Heart right ventricle (tissue), 16 donors: ENCODE measurements at regions not wholly inside any gene's neighbourhood (a gene's known extent, or its start where the extent isn't known, plus 50 kb on each side); places are given as distances from the start of the nearest gene placed in this dataset.

Experiments
- ATAC-seq, 8 donors: fragments of 200-7000 bp; cut with Tn5 transposase; one replicate each; pipeline ENCODE4 v1.9.1; 2020; ENCODE audit warnings: mild to moderate bottlenecking in 8 of 8, moderate library complexity in 8 of 8, moderate number of reproducible peaks in 1 of 8
- DNase-seq, 2 donors: peaks; one replicate each; pipeline ENCODE4 v3.0.0-alpha.2; 2020
- H3K27ac ChIP-seq, 10 donors: fragments of 200-600 bp; sonication (generic) in 2 of 10; one replicate each; pipeline versions ENCODE4 v1.5.0 to v1.8.0; 2020 to 2022; ENCODE audit warnings: mild to moderate bottlenecking in 3 of 10
- H3K27me3 ChIP-seq, 7 donors: fragments of 200-600 bp; one replicate each; pipeline ENCODE4 v1.8.0; 2021 to 2022; ENCODE audit warnings: mild to moderate bottlenecking in 2 of 7
- H3K36me3 ChIP-seq, 9 donors: fragments of 200-600 bp; sonication (generic) in 1 of 9; one replicate each; pipeline versions ENCODE4 v1.5.0 to v1.8.0; 2020 to 2022; ENCODE audit warnings: mild to moderate bottlenecking in 2 of 9
- H3K4me1 ChIP-seq, 9 donors: fragments of 200-600 bp; sonication (generic) in 1 of 9; one replicate each; pipeline versions ENCODE4 v1.5.0 to v1.8.0; 2020 to 2022; ENCODE audit warnings: mild to moderate bottlenecking in 4 of 9
- H3K4me3 ChIP-seq, 10 donors: fragments of 200-600 bp; sonication (generic) in 2 of 10; one replicate each; pipeline versions ENCODE4 v1.5.0 to v1.8.0; 2020 to 2022; ENCODE audit warnings: mild to moderate bottlenecking in 7 of 10, moderate library complexity in 2 of 10
- H3K9me3 ChIP-seq, 11 donors: fragments of 200-600 bp in 10 of 11; sonication (generic) in 2 of 11; one replicate each; pipeline versions ENCODE4 v1.5.0 to v1.8.0; 2013 to 2022; ENCODE audit warnings: mild to moderate bottlenecking in 2 of 11, control low read depth in 1 of 11, moderate library complexity in 1 of 11
- WGBS, 2 donors: extraction: QIAGEN DNeasy Blood & Tissue Kit; methylation state at CpG; one replicate each; pipeline ENCODE4 v1.1.7; 2013; ENCODE audit warnings: inconsistent platforms in 1 of 2; 5-methylcytosine and 5-hydroxymethylcytosine counted together
- intact Hi-C, 10 donors: fragments of 100-400 bp; cut with DNase I; formaldehyde crosslinking; loops; one replicate each; pipeline versions ENCODE4 v1.11.1 to v1.14.2; 2022
- TF ChIP-seq, protein P1 (sequence below), 9 donors: fragments of 200-600 bp; sonication (generic) in 2 of 9; IDR thresholded peaks; one replicate each; pipeline versions ENCODE4 v1.5.0 to v1.8.0; 2021 to 2022; ENCODE audit warnings: antibody characterized with exemption in 9 of 9, mild to moderate bottlenecking in 5 of 9, moderate library complexity in 1 of 9
- donor health status: Arrhythmogenic right ventricular cardiomyopathy.
- donor health status: ischemic (EF 13 %, LVEDD 7.1; RV severe dilation, severe dysfunction).
- donor health status: healthy with polysubstance abuse.
- donor health status: DM: no; HTN: yes; CAD: no.
- donor health status: DM: no; HTN: no; CAD: no.
- donor health status: ischemic (EF 25% LVEDD 6.9; RV normal size, moderate dysfunction).
- donor health status: ischemic (EF 25% LVEDD 5.7; RV mildly dilated, moderate dysfunction).
- donor health status: healthy.
- donor health status: DM: yes; HTN: yes; CAD: no.
- donor health status: Ischemic cardiomyopathy.
- donor health status: ischemic (EF 35%, LVEDD 5.7; RV mildly dilated, moderate dysfunction).
- donor health status: nonischemic (EF 11% LVEDD 7.7; RV severe dilation, severe dysfunction).
- donor health status: DM: yes; HTN: yes; CAD: no.
- donor health status: PGD.
- donor health status: ischemic (EF 29% LVEDD 5.4; RV normal size, mild dysfunction).
- donor health status: nonischemic (EF 23%, LVEDD 6.1; RV moderate dilation, normal function).

DNA sequence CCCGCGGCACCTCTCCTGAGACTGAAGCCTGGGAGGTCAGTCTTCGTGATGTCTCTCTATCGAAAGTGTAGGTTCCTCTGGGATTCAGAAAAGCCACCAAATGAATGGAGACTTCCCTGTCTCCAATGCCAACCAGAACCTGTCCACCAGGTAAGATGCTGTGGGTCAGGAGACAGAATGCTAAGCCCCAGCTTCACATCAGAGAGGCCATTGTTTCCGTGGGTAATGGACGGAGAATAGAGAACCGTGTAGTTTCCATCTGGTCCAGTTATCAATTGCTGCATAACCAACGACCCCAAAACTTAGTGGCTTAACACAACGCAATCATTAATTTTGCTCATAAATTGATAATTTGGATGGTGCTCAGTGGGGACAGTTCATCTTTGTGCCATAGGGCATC, 93.5 kb downstream of the DDX1 start:
- intact Hi-C loops: no loop called here
- no peaks in the 10 kb centered on the region for H3K27me3 ChIP-seq
- TF ChIP-seq, protein P1, sequence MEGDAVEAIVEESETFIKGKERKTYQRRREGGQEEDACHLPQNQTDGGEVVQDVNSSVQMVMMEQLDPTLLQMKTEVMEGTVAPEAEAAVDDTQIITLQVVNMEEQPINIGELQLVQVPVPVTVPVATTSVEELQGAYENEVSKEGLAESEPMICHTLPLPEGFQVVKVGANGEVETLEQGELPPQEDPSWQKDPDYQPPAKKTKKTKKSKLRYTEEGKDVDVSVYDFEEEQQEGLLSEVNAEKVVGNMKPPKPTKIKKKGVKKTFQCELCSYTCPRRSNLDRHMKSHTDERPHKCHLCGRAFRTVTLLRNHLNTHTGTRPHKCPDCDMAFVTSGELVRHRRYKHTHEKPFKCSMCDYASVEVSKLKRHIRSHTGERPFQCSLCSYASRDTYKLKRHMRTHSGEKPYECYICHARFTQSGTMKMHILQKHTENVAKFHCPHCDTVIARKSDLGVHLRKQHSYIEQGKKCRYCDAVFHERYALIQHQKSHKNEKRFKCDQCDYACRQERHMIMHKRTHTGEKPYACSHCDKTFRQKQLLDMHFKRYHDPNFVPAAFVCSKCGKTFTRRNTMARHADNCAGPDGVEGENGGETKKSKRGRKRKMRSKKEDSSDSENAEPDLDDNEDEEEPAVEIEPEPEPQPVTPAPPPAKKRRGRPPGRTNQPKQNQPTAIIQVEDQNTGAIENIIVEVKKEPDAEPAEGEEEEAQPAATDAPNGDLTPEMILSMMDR (IDR thresholded peaks at IDR 0.05): no peak
- H3K4me3 ChIP-seq: no peak overlapping the region
- no peaks in the 10 kb centered on the region for H3K36me3 ChIP-seq
- 94 to 95% methylated on average over 9 of the region's 9 CpGs for WGBS, 2 donors
- peaks cover 0 to 6% (median 0%) of the 10 kb centered on the region in 9 donors for H3K4me1 ChIP-seq
- ATAC-seq (no peak), DNase-seq (no peak)
- no peak overlapping the region for H3K27ac ChIP-seq
- peaks cover 0 to 10% (median 0%) of the 10 kb centered on the region in 11 donors for H3K9me3 ChIP-seq

- Histone ChIP-seq H3K9me3 (peaks cover 0 to 10% (median 0%) of the 10 kb centered on the region in 11 donors), H3K36me3 (no peaks in the 10 kb centered on the region), H3K4me3 (no peak overlapping the region), H3K27me3 (no peaks in the 10 kb centered on the region), H3K4me1 (peaks cover 0 to 6% (median 0%) of the 10 kb centered on the region in 9 donors), H3K27ac (no peak overlapping the region)
- TF ChIP-seq, protein P1 (IDR thresholded peaks at IDR 0.05): no peak
- no peak for DNase-seq
- intact Hi-C loops: no loop called here
- 79 to 95% methylated on average over 2 of the region's 2 CpGs for WGBS, 2 donors
- no peak for ATAC-seq
Measured at GRCh38 chr2:15686643-15687042, 95.0 kb downstream of the DDX1 start.

DNA sequence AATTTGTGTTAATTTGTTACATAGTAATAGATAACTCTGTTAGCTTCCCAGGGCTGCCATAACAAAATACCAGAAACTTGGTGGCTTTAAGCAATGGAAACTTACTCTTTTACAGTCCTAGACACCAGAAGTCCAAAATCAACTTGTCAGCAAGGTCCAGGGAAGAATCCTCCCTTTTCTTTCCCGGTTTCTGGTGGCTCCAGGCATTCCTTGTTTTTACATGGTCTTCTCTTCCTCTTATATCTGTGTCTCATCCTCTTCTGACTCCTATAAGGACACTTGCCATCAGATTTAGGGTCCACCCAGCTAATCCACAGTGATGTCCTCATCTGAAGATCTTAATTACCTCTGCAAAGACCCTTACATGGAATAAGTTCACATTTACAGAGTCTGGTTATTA, 95.6 kb downstream of the DDX1 start:
- Histone ChIP-seq H3K9me3 (peaks cover 0 to 10% (median 0%) of the 10 kb centered on the region in 11 donors), H3K27me3 (no peaks in the 10 kb centered on the region), H3K4me1 (peaks cover 0 to 6% (median 0%) of the 10 kb centered on the region in 9 donors), H3K27ac (no peak overlapping the region), H3K36me3 (no peaks in the 10 kb centered on the region), H3K4me3 (no peak overlapping the region)
- no peak for ATAC-seq
- TF ChIP-seq, protein P1 (IDR thresholded peaks at IDR 0.05): no peak
- intact Hi-C loops: no loop called here
- DNase-seq: no peak
- WGBS, 2 donors: 68 to 69% methylated on average over 1 of the region's 1 CpG

- H3K27ac ChIP-seq: no peak overlapping the region
Measured at GRCh38 chr2:15687720-15688119, 96.1 kb downstream of the DDX1 start.

More at GRCh38 chr2:15687720-15688119, 96.1 kb downstream of the DDX1 start:
- Histone ChIP-seq H3K4me1 (peaks cover 0 to 6% (median 0%) of the 10 kb centered on the region in 9 donors), H3K36me3 (no peaks in the 10 kb centered on the region), H3K4me3 (no peak overlapping the region), H3K9me3 (peaks cover 0 to 10% (median 0%) of the 10 kb centered on the region in 11 donors), H3K27me3 (no peaks in the 10 kb centered on the region)
- intact Hi-C loops: no loop called here
- no peak for ATAC-seq
- WGBS, 2 donors: 92 to 95% methylated on average over 6 of the region's 6 CpGs
- DNase-seq: no peak
- TF ChIP-seq, protein P1 (IDR thresholded peaks at IDR 0.05): no peak
